Cardiac fibroblast (primary cell): ENCODE measurements at regions not wholly inside any gene's neighbourhood (a gene's known extent, or its start where the extent isn't known, plus 50 kb on each side); places are given as distances from the start of the nearest gene placed in this dataset.

Experiments
- DNase-seq, 2 donors: peaks; one replicate each; pipeline versions ENCODE4 v3.0.0 to v3.0.0-alpha.2; 2010; ENCODE audit warnings: low read depth in 2 of 2
- H3K4me3 ChIP-seq, 2 donors: replicated peaks in 1 of 2; 1 replicate in 1 of 2; 2 replicates in 1 of 2; pipeline ENCODE4 v1.5.1; 2011; ENCODE audit warnings: low read depth in 2 of 2, low read length in 2 of 2, mild to moderate bottlenecking in 2 of 2, moderate library complexity in 1 of 2
- CTCF ChIP-seq: IDR thresholded peaks from one replicate; pipeline ENCODE4 v1.5.1; 2011; ENCODE audit warnings: low read depth, mild to moderate bottlenecking, low read length, inconsistent platforms

DNA sequence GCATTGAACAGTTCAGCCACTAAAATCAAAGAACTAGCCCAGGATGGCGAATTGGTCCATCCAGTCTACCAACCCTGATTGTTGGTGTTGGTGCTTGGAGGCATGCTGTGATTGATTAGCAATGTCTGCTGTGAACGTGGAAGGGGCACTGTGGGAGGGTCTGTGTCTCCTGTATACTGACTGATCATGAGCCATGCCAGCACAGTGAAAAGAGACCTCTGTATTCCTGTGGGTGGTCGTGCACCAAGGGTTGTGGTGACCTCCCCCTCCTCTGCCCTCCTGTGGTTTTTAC lies 63.0 kb upstream of the DLK1 start:
- H3K4me3 ChIP-seq: no peak overlapping the region
- no peak for DNase-seq
- TF ChIP-seq CTCF: no peak

- DNase-seq: no peak
- TF ChIP-seq CTCF: no peak
- no peak overlapping the region for H3K4me3 ChIP-seq
These were observed 62.5 kb upstream of the DLK1 start for GRCh38 chr14:100664231-100664630.

DNA sequence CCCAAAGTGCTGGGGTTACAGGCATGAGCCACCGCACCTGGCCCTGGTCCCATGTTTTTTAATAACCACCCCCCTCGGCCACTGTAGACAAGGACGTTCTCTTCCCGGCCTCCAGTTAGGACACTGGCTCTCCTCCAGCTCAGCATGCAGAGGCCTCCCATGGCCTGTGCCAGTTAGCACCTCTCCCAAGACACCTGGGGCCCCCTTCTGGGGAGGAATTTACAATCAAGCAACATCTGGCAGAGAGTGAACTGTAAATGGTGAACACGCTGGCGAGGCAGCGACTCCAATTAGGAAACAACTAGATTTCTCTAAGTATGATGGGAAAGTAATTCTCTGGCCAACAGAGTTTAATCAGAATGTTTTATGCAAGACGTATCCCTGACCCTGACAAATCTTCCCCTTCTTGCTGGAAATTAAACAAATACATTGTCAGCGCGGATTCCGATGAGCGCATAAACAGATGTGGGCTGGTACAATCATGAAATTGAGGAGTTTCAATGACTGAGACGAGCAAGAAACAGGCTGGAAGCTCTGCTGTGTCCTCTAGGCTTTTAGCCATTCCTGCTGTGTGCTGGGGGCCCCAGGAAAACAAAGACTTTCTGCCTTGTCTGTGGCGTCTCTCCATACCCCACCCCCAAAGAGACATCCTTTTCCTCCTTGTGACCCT lies 61.7 kb upstream of the DLK1 start:
- peak in 1 of 2 donors; percentile 74 for DNase-seq
- no peak overlapping the region for H3K4me3 ChIP-seq
- no peak for TF ChIP-seq CTCF

- no peak overlapping the region for H3K4me3 ChIP-seq
- no peak for DNase-seq
- TF ChIP-seq CTCF: no peak
These were observed 61.1 kb upstream of the DLK1 start for GRCh38 chr14:100665511-100666032.

GRCh38 chr14:100666403-100666802 lies 60.3 kb upstream of the DLK1 start:
- no peak for DNase-seq
- H3K4me3 ChIP-seq: no peak overlapping the region
- TF ChIP-seq CTCF: no peak

- DNase-seq: no peak
- TF ChIP-seq CTCF: no peak
These were observed 59.8 kb upstream of the DLK1 start for GRCh38 chr14:100666851-100667250.

GRCh38 chr14:100667656-100668055 lies 59.0 kb upstream of the DLK1 start:
- TF ChIP-seq CTCF: no peak
- no peak for DNase-seq
- no peak overlapping the region for H3K4me3 ChIP-seq

More at GRCh38 chr14:100666851-100667250, 59.8 kb upstream of the DLK1 start:
- no peak overlapping the region for H3K4me3 ChIP-seq
